H9 (cell line): ENCODE measurements at regions not wholly inside any gene's neighbourhood (a gene's known extent, or its start where the extent isn't known, plus 50 kb on each side); places are given as distances from the start of the nearest gene placed in this dataset.

ENCODE experiments used
- DNase-seq: peaks from one replicate; pipeline ENCODE4 v3.0.0-alpha.2; 2017
- H2AFZ ChIP-seq: one replicate; pipeline ENCODE4 v1.6.1; 2013; ENCODE audit warnings: mild to moderate bottlenecking, low read length, control low read depth, moderate library complexity
- H2AK5ac ChIP-seq: 2 replicates; pipeline ENCODE4 v1.6.1; 2013; ENCODE audit warnings: low read length, control low read depth, mixed read lengths; ENCODE audit not compliant: insufficient read length
- H2BK120ac ChIP-seq: one replicate; pipeline ENCODE4 v1.6.1; 2013; ENCODE audit warnings: low read depth, mild to moderate bottlenecking, low read length, control low read depth, inconsistent platforms; ENCODE audit not compliant: poor library complexity, severe bottlenecking
- H2BK12ac ChIP-seq: 2 replicates; pipeline ENCODE4 v1.6.1; 2013; ENCODE audit warnings: low read length, control low read depth, mixed read lengths, low read depth; ENCODE audit not compliant: insufficient read length
- H2BK15ac ChIP-seq: 2 replicates; pipeline ENCODE4 v1.6.1; 2013; ENCODE audit warnings: low read depth, low read length, control low read depth
- H2BK20ac ChIP-seq: one replicate; pipeline ENCODE4 v1.6.1; 2013; ENCODE audit warnings: low read depth, mild to moderate bottlenecking, low read length, control low read depth, inconsistent platforms; ENCODE audit not compliant: poor library complexity, severe bottlenecking
- H2BK5ac ChIP-seq: 2 replicates; pipeline ENCODE4 v1.6.1; 2013; ENCODE audit warnings: low read length, control low read depth, mixed read lengths; ENCODE audit not compliant: insufficient read length
- H3K14ac ChIP-seq: 2 replicates; pipeline ENCODE4 v1.6.1; 2013; ENCODE audit warnings: low read length, control low read depth; ENCODE audit not compliant: insufficient read depth
- H3K18ac ChIP-seq: 2 replicates; pipeline ENCODE4 v1.6.1; 2013; ENCODE audit warnings: low read depth, mild to moderate bottlenecking, mixed read lengths, low read length, control low read depth; ENCODE audit not compliant: insufficient read length
- H3K23ac ChIP-seq: 2 replicates; pipeline ENCODE4 v1.6.1; 2013; ENCODE audit warnings: low read length, control low read depth, mixed read lengths, low read depth; ENCODE audit not compliant: insufficient read length
- H3K23me2 ChIP-seq: 2 replicates; pipeline ENCODE4 v1.6.1; 2013; ENCODE audit warnings: low read depth, mild to moderate bottlenecking, mixed read lengths, low read length, control low read depth; ENCODE audit not compliant: insufficient read length, poor library complexity, severe bottlenecking
- H3K27ac ChIP-seq: 2 replicates; pipeline ENCODE4 v1.5.1; 2013; ENCODE audit warnings: low read length, control low read depth, mixed read lengths, low read depth; ENCODE audit not compliant: insufficient read length
- H3K27me3 ChIP-seq: 2 replicates; pipeline ENCODE4 v1.6.1; 2013; ENCODE audit warnings: low read length, control low read depth, inconsistent platforms; ENCODE audit not compliant: insufficient read depth
- H3K4ac ChIP-seq: 2 replicates; pipeline ENCODE4 v1.6.1; 2013; ENCODE audit warnings: low read depth, mild to moderate bottlenecking, control low read depth, inconsistent platforms, low read length, moderate library complexity
- H3K4me1 ChIP-seq: 2 replicates; pipeline ENCODE4 v1.6.1; 2013; ENCODE audit warnings: low read length, control low read depth, inconsistent platforms; ENCODE audit not compliant: insufficient read depth
- H3K4me2 ChIP-seq: 2 replicates; pipeline ENCODE4 v1.6.1; 2013; ENCODE audit warnings: low read length, control low read depth, mixed read lengths; ENCODE audit not compliant: insufficient read length, insufficient read depth
- H3K56ac ChIP-seq: 2 replicates; pipeline ENCODE4 v1.6.1; 2013; ENCODE audit warnings: low read depth, mild to moderate bottlenecking, mixed read lengths, low read length, control low read depth; ENCODE audit not compliant: insufficient read length
- H3K79me1 ChIP-seq: 2 replicates; pipeline ENCODE4 v1.6.1; 2013; ENCODE audit warnings: low read depth, mild to moderate bottlenecking, moderate library complexity, low read length, control low read depth, inconsistent platforms; ENCODE audit not compliant: insufficient read depth, poor library complexity, severe bottlenecking
- H3K79me2 ChIP-seq: 2 replicates; pipeline ENCODE4 v1.6.1; 2013; ENCODE audit warnings: low read length, control low read depth, inconsistent platforms; ENCODE audit not compliant: insufficient read depth
- H3K9ac ChIP-seq: 2 replicates; pipeline ENCODE4 v1.6.1; 2013; ENCODE audit warnings: low read length, control low read depth, mixed read lengths; ENCODE audit not compliant: insufficient read length; ENCODE audit errors: extremely low read depth
- H3K9me3 ChIP-seq: one replicate; pipeline ENCODE4 v1.6.1; 2013; ENCODE audit warnings: low read depth, low read length, inconsistent platforms; ENCODE audit not compliant: control insufficient read depth
- H3T11ph ChIP-seq: one replicate; pipeline ENCODE4 v1.6.1; 2013; ENCODE audit warnings: mild to moderate bottlenecking, low read length, control low read depth, inconsistent platforms
- H4K20me1 ChIP-seq: one replicate; pipeline ENCODE4 v1.6.1; 2013; ENCODE audit not compliant: control insufficient read depth, insufficient read length, insufficient read depth
- H4K5ac ChIP-seq: 2 replicates; pipeline ENCODE4 v1.6.1; 2013; ENCODE audit warnings: low read depth, mild to moderate bottlenecking, mixed read lengths, low read length, control low read depth; ENCODE audit not compliant: insufficient read length
- H4K8ac ChIP-seq: replicated peaks from 2 replicates; pipeline ENCODE4 v1.6.1; 2013; ENCODE audit warnings: low read length, control low read depth, mixed read lengths, low read depth; ENCODE audit not compliant: insufficient read length
- H4K91ac ChIP-seq: 2 replicates; pipeline ENCODE4 v1.6.1; 2013; ENCODE audit warnings: low read depth, mild to moderate bottlenecking, moderate library complexity, mixed read lengths, low read length, control low read depth; ENCODE audit not compliant: insufficient read length
- H3K27ac Mint-ChIP-seq, 3 experiments: 2 replicates in 2 of 3; 3 replicates in 1 of 3; pipeline ENCODE4 v1.8.0; 2020 to 2021; ENCODE audit warnings: mixed read lengths in 3 of 3, mild to moderate bottlenecking in 1 of 3, moderate library complexity in 1 of 3
- H3K27me3 Mint-ChIP-seq: 2 replicates; pipeline ENCODE4 v1.8.0; 2021; ENCODE audit warnings: low read depth, mild to moderate bottlenecking, moderate library complexity, mixed read lengths
- H3K36me3 Mint-ChIP-seq, 3 experiments: 2 replicates in 2 of 3; 3 replicates in 1 of 3; pipeline ENCODE4 v1.8.0; 2020 to 2021; ENCODE audit warnings: low read depth in 3 of 3, mixed read lengths in 3 of 3; ENCODE audit not compliant: insufficient read depth in 1 of 3
- H3K4me1 Mint-ChIP-seq, 2 experiments: 2 replicates each; pipeline ENCODE4 v1.8.0; 2020; ENCODE audit warnings: mixed read lengths in 2 of 2
- H3K4me3 Mint-ChIP-seq, 2 experiments: 2 replicates in 1 of 2; 3 replicates in 1 of 2; pipeline ENCODE4 v1.8.0; 2020 to 2021; ENCODE audit warnings: mild to moderate bottlenecking in 2 of 2, mixed read lengths in 2 of 2, moderate library complexity in 1 of 2
- H3K9me3 Mint-ChIP-seq, 2 experiments: 2 replicates in 1 of 2; 3 replicates in 1 of 2; pipeline ENCODE4 v1.8.0; 2020; ENCODE audit warnings: mild to moderate bottlenecking in 2 of 2, mixed read lengths in 2 of 2, moderate library complexity in 1 of 2
- WGBS: extraction: QIAGEN DNeasy Blood & Tissue Kit; methylation state at CpG from one replicate; pipeline ENCODE4 v1.1.7; 2013; ENCODE audit warnings: missing lambda C conversion rate, low lambda C conversion rate, mixed read lengths; ENCODE audit not compliant: insufficient read length; ENCODE audit errors: extremely low coverage; 5-methylcytosine and 5-hydroxymethylcytosine counted together
- TF ChIP-seq, protein P1 (sequence below): fragments of 200-600 bp; sonication (generic); conservative IDR thresholded peaks from 3 replicates; pipeline ENCODE4 v1.8.0; 2021; ENCODE audit warnings: antibody characterized with exemption, mild to moderate bottlenecking

DNA sequence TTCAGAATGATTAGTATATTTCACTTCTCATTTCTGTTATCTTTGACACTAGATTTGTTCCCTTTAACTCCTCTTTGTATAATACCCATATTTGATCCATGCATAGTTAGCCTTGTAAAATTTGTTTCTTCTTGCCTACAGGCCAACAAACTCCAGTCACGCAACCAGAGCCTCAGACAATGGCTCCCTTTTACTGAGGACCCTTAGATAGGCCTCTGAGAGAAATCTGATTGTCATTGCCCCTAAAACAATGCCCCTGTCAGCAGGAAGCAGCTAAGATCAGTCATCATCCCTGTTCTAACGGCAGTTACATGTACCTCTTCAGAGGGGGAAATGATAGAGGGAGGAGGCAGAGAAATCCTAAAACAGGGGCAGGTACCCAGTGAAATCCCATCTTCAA lies 190.6 kb upstream of the TENT5D start:
- no peak overlapping the region for H3K27ac ChIP-seq
- H4K8ac ChIP-seq: no peak overlapping the region
- H3K23ac ChIP-seq: no peak overlapping the region
- Mint-ChIP-seq H3K27me3 (no peaks in the 10 kb centered on the region; the same call in 1 of the 2 replicates), H3K9me3 (peaks cover 70 to 78% of the 10 kb centered on the region in 2 experiments), H3K36me3 (peaks cover 0 to 9% (median 0%) of the 10 kb centered on the region in 3 experiments; a peak in 4 of 7 replicates), H3K27ac (no peak overlapping the region), H3K4me3 (no peak overlapping the region), H3K4me1 (no peaks in the 10 kb centered on the region)
- H3K23me2 ChIP-seq: no peaks in the 10 kb centered on the region
- H3K4me2 ChIP-seq: no peak overlapping the region
- no peak overlapping the region for H4K91ac ChIP-seq
- no peak overlapping the region for H2BK5ac ChIP-seq
- no peak overlapping the region for H3T11ph ChIP-seq
- TF ChIP-seq, protein P1, sequence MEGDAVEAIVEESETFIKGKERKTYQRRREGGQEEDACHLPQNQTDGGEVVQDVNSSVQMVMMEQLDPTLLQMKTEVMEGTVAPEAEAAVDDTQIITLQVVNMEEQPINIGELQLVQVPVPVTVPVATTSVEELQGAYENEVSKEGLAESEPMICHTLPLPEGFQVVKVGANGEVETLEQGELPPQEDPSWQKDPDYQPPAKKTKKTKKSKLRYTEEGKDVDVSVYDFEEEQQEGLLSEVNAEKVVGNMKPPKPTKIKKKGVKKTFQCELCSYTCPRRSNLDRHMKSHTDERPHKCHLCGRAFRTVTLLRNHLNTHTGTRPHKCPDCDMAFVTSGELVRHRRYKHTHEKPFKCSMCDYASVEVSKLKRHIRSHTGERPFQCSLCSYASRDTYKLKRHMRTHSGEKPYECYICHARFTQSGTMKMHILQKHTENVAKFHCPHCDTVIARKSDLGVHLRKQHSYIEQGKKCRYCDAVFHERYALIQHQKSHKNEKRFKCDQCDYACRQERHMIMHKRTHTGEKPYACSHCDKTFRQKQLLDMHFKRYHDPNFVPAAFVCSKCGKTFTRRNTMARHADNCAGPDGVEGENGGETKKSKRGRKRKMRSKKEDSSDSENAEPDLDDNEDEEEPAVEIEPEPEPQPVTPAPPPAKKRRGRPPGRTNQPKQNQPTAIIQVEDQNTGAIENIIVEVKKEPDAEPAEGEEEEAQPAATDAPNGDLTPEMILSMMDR: no peak
- no peak overlapping the region for H3K14ac ChIP-seq
- no peaks in the 10 kb centered on the region for H4K20me1 ChIP-seq
- no peak overlapping the region for H3K18ac ChIP-seq
- H2BK120ac ChIP-seq: no peak overlapping the region
- H2BK20ac ChIP-seq: no peak overlapping the region
- DNase-seq: no peak
- H3K4me1 ChIP-seq: no peaks in the 10 kb centered on the region
- no peak overlapping the region for H2AFZ ChIP-seq
- H3K9me3 ChIP-seq: peaks cover 34% of the 10 kb centered on the region
- H2BK15ac ChIP-seq: no peak overlapping the region
- no peak overlapping the region for H3K9ac ChIP-seq
- no peak overlapping the region for H3K4ac ChIP-seq
- H3K79me2 ChIP-seq: no peaks in the 10 kb centered on the region
- no peak overlapping the region for H2AK5ac ChIP-seq
- no peak overlapping the region for H2BK12ac ChIP-seq
- no peaks in the 10 kb centered on the region for H3K27me3 ChIP-seq
- no peaks in the 10 kb centered on the region for H3K79me1 ChIP-seq
- H3K56ac ChIP-seq: no peak overlapping the region
- no peak overlapping the region for H4K5ac ChIP-seq
- WGBS: no CpG with 5 or more reads among the region's 2 CpGs
